ENCODE measurements at regions not wholly inside any gene's neighbourhood (a gene's known extent, or its start where the extent isn't known, plus 50 kb on each side); places are given as distances from the start of the nearest gene placed in this dataset.

GRCh38 chr1:62370594-62370993 is 51.4 kb upstream of the KANK4 start:
- no peak for DNase-seq
- H3K4me3 ChIP-seq (ENCODE audit: low read length in 2 of 2), result no peak overlapping the region
- no peaks in the 10 kb centered on the region for H3K36me3 Mint-ChIP-seq
- no peak overlapping the region for H3K27ac ChIP-seq (ENCODE audit: low read depth, low read length)
- H3K4me1 Mint-ChIP-seq, result no peaks in the 10 kb centered on the region
- peaks cover 0 to 9% of the 10 kb centered on the region in 2 donors for H3K27me3 Mint-ChIP-seq
- H3K27ac Mint-ChIP-seq, result no peak overlapping the region
- no peaks in the 10 kb centered on the region for H3K27me3 ChIP-seq (ENCODE audit: insufficient read depth, low read length)
- peaks cover 0 to 2% (median 0%) of the 10 kb centered on the region in 8 donors for H3K9me3 Mint-ChIP-seq
- H3K4me1 ChIP-seq (ENCODE audit: insufficient read depth, low read length), result no peaks in the 10 kb centered on the region
- ChIA-PET CTCF (ENCODE audit: partially characterized antibody) (no interaction called here), POLR2A (ENCODE audit: partially characterized antibody) (no interaction called here)
- no peak overlapping the region for H3K4me3 Mint-ChIP-seq
- no peaks in the 10 kb centered on the region for H3K36me3 ChIP-seq (ENCODE audit: insufficient read depth, low read length)
- intact Hi-C loops (cut with micrococcal nuclease), result no loop called here
- H3K9me3 ChIP-seq (ENCODE audit: control insufficient read depth in 1 of 2, low read length in 2 of 2), result no peaks in the 10 kb centered on the region

GRCh38 chr1:62371375-62371774 is 52.1 kb upstream of the KANK4 start:
- Mint-ChIP-seq H3K36me3 (no peaks in the 10 kb centered on the region), H3K4me3 (no peak overlapping the region), H3K4me1 (no peaks in the 10 kb centered on the region), H3K27ac (no peak overlapping the region), H3K9me3 (peaks cover 0 to 2% (median 0%) of the 10 kb centered on the region in 8 donors), H3K27me3 (peaks cover 0 to 9% of the 10 kb centered on the region in 2 donors)
- H3K4me1 ChIP-seq (ENCODE audit: insufficient read depth, low read length), result no peaks in the 10 kb centered on the region
- POLR2A ChIA-PET (ENCODE audit: partially characterized antibody), result no interaction called here
- no peaks in the 10 kb centered on the region for H3K9me3 ChIP-seq (ENCODE audit: control insufficient read depth in 1 of 2, low read length in 2 of 2)
- intact Hi-C loops (cut with micrococcal nuclease), result no loop called here
- no peak overlapping the region for H3K4me3 ChIP-seq (ENCODE audit: low read length in 2 of 2)
- H3K36me3 ChIP-seq (ENCODE audit: insufficient read depth, low read length), result no peaks in the 10 kb centered on the region
- CTCF ChIA-PET (ENCODE audit: partially characterized antibody), result no interaction called here
- no peaks in the 10 kb centered on the region for H3K27me3 ChIP-seq (ENCODE audit: insufficient read depth, low read length)
- no peak for DNase-seq
- H3K27ac ChIP-seq (ENCODE audit: low read depth, low read length), result no peak overlapping the region

GRCh38 chr1:62373221-62373620 is 54.0 kb upstream of the KANK4 start:
- no peaks in the 10 kb centered on the region for H3K27me3 ChIP-seq (ENCODE audit: insufficient read depth, low read length)
- Mint-ChIP-seq H3K27ac (no peak overlapping the region), H3K4me1 (no peaks in the 10 kb centered on the region), H3K9me3 (peaks cover 0 to 2% (median 0%) of the 10 kb centered on the region in 8 donors), H3K36me3 (no peaks in the 10 kb centered on the region), H3K4me3 (no peak overlapping the region), H3K27me3 (peaks cover 0 to 9% of the 10 kb centered on the region in 2 donors)
- no peaks in the 10 kb centered on the region for H3K4me1 ChIP-seq (ENCODE audit: insufficient read depth, low read length)
- intact Hi-C loops (cut with micrococcal nuclease), result no loop called here
- H3K36me3 ChIP-seq (ENCODE audit: insufficient read depth, low read length), result no peaks in the 10 kb centered on the region
- POLR2A ChIA-PET (ENCODE audit: partially characterized antibody), result no interaction called here
- no peak overlapping the region for H3K4me3 ChIP-seq (ENCODE audit: low read length in 2 of 2)
- CTCF ChIA-PET (ENCODE audit: partially characterized antibody), result no interaction called here
- H3K9me3 ChIP-seq (ENCODE audit: control insufficient read depth in 1 of 2, low read length in 2 of 2), result no peaks in the 10 kb centered on the region
- no peak overlapping the region for H3K27ac ChIP-seq (ENCODE audit: low read depth, low read length)
- DNase-seq, result no peak

GRCh38 chr1:62377043-62377562 is 57.9 kb upstream of the KANK4 start:
- POLR2A ChIA-PET (ENCODE audit: partially characterized antibody), result no interaction called here
- Mint-ChIP-seq H3K9me3 (peaks cover 0 to 2% (median 0%) of the 10 kb centered on the region in 8 donors), H3K27me3 (peaks cover 1% of the 10 kb centered on the region in 2 donors), H3K36me3 (no peaks in the 10 kb centered on the region), H3K4me3 (no peak overlapping the region), H3K4me1 (no peaks in the 10 kb centered on the region), H3K27ac (peak overlapping the region in 1 of 7 donors; percentile 8)
- no peak for DNase-seq
- H3K4me1 ChIP-seq (ENCODE audit: insufficient read depth, low read length), result no peaks in the 10 kb centered on the region
- no peaks in the 10 kb centered on the region for H3K27me3 ChIP-seq (ENCODE audit: insufficient read depth, low read length)
- H3K9me3 ChIP-seq (ENCODE audit: control insufficient read depth in 1 of 2, low read length in 2 of 2), result no peaks in the 10 kb centered on the region
- H3K36me3 ChIP-seq (ENCODE audit: insufficient read depth, low read length), result no peaks in the 10 kb centered on the region
- H3K27ac ChIP-seq (ENCODE audit: low read depth, low read length), result no peak overlapping the region
- CTCF ChIA-PET (ENCODE audit: partially characterized antibody), result no interaction called here
- H3K4me3 ChIP-seq (ENCODE audit: low read length in 2 of 2), result no peak overlapping the region
- intact Hi-C loops (cut with micrococcal nuclease), result no loop called here

GRCh38 chr1:62380181-62380580 is 56.7 kb upstream of the USP1 start:
- no peak for DNase-seq
- CTCF ChIA-PET (ENCODE audit: partially characterized antibody), result no interaction called here
- H3K4me3 Mint-ChIP-seq, result no peak overlapping the region
- H3K4me1 ChIP-seq (ENCODE audit: insufficient read depth, low read length), result no peaks in the 10 kb centered on the region
- H3K4me1 Mint-ChIP-seq, result no peaks in the 10 kb centered on the region
- peaks cover 0 to 2% (median 0%) of the 10 kb centered on the region in 8 donors for H3K9me3 Mint-ChIP-seq
- POLR2A ChIA-PET (ENCODE audit: partially characterized antibody), result no interaction called here
- H3K36me3 ChIP-seq (ENCODE audit: insufficient read depth, low read length), result no peaks in the 10 kb centered on the region
- no peak overlapping the region for H3K27ac ChIP-seq (ENCODE audit: low read depth, low read length)
- no peak overlapping the region for H3K4me3 ChIP-seq (ENCODE audit: low read length in 2 of 2)
- no peak overlapping the region for H3K27ac Mint-ChIP-seq
- H3K9me3 ChIP-seq (ENCODE audit: control insufficient read depth in 1 of 2, low read length in 2 of 2), result no peaks in the 10 kb centered on the region
- intact Hi-C loops (cut with micrococcal nuclease), result no loop called here
- no peaks in the 10 kb centered on the region for H3K27me3 ChIP-seq (ENCODE audit: insufficient read depth, low read length)
- peaks cover 1% of the 10 kb centered on the region in 2 donors for H3K27me3 Mint-ChIP-seq
- no peaks in the 10 kb centered on the region for H3K36me3 Mint-ChIP-seq

GRCh38 chr1:62381831-62382657 is 54.8 kb upstream of the USP1 start:
- Histone ChIP-seq H3K27me3 (ENCODE audit: insufficient read depth, low read length) (no peaks in the 10 kb centered on the region), H3K9me3 (ENCODE audit: control insufficient read depth in 1 of 2, low read length in 2 of 2) (no peaks in the 10 kb centered on the region), H3K27ac (ENCODE audit: low read depth, low read length) (no peak overlapping the region), H3K36me3 (ENCODE audit: insufficient read depth, low read length) (no peaks in the 10 kb centered on the region), H3K4me3 (ENCODE audit: low read length in 2 of 2) (no peak overlapping the region), H3K4me1 (ENCODE audit: insufficient read depth, low read length) (no peaks in the 10 kb centered on the region)
- Mint-ChIP-seq H3K27ac (no peak overlapping the region), H3K36me3 (no peaks in the 10 kb centered on the region), H3K4me1 (no peaks in the 10 kb centered on the region), H3K4me3 (no peak overlapping the region), H3K27me3 (peaks cover 1% of the 10 kb centered on the region in 2 donors), H3K9me3 (peaks cover 0 to 2% (median 0%) of the 10 kb centered on the region in 8 donors)
- POLR2A ChIA-PET (ENCODE audit: partially characterized antibody), result no interaction called here
- CTCF ChIA-PET (ENCODE audit: partially characterized antibody), result no interaction called here
- intact Hi-C loops (cut with micrococcal nuclease), result no loop called here
- DNase-seq, result no peak

GRCh38 chr1:62382658-62382955 is 54.2 kb upstream of the USP1 start:
- CTCF ChIA-PET (ENCODE audit: partially characterized antibody), result no interaction called here
- POLR2A ChIA-PET (ENCODE audit: partially characterized antibody), result no interaction called here
- no peaks in the 10 kb centered on the region for H3K4me1 ChIP-seq (ENCODE audit: insufficient read depth, low read length)
- no peak overlapping the region for H3K4me3 ChIP-seq (ENCODE audit: low read length in 2 of 2)
- no peak overlapping the region for H3K27ac ChIP-seq (ENCODE audit: low read depth, low read length)
- Mint-ChIP-seq H3K4me1 (no peaks in the 10 kb centered on the region), H3K36me3 (no peaks in the 10 kb centered on the region), H3K9me3 (peaks cover 0 to 2% (median 0%) of the 10 kb centered on the region in 8 donors), H3K27ac (no peak overlapping the region), H3K4me3 (no peak overlapping the region), H3K27me3 (peaks cover 1% of the 10 kb centered on the region in 2 donors)
- no peaks in the 10 kb centered on the region for H3K27me3 ChIP-seq (ENCODE audit: insufficient read depth, low read length)
- intact Hi-C loops (cut with micrococcal nuclease), result no loop called here
- H3K36me3 ChIP-seq (ENCODE audit: insufficient read depth, low read length), result no peaks in the 10 kb centered on the region
- no peaks in the 10 kb centered on the region for H3K9me3 ChIP-seq (ENCODE audit: control insufficient read depth in 1 of 2, low read length in 2 of 2)
- no peak for DNase-seq

All from CD4-positive, alpha-beta memory T cell (primary cell).